Subcutaneous abdominal adipose tissue (tissue), 5 donors: ENCODE measurements at regions not wholly inside any gene's neighbourhood (a gene's known extent, or its start where the extent isn't known, plus 50 kb on each side); places are given as distances from the start of the nearest gene placed in this dataset.

Experiments
- H3K27ac ChIP-seq: one replicate; pipeline ENCODE4 v1.7.0; 2013; ENCODE audit warnings: low read depth, mild to moderate bottlenecking, inconsistent platforms, low read length, moderate library complexity
- H3K27me3 ChIP-seq, 5 donors: one replicate each; pipeline ENCODE4 v1.7.0; 2013; ENCODE audit warnings: low read length in 5 of 5, inconsistent platforms in 1 of 5; ENCODE audit not compliant: control insufficient read depth in 5 of 5, insufficient read depth in 4 of 5
- H3K36me3 ChIP-seq, 5 donors: one replicate each; pipeline ENCODE4 v1.7.0; 2013; ENCODE audit warnings: low read length in 5 of 5; ENCODE audit not compliant: control insufficient read depth in 5 of 5, insufficient read depth in 5 of 5
- H3K4me1 ChIP-seq, 5 donors: one replicate each; pipeline ENCODE4 v1.7.0; 2013; ENCODE audit warnings: low read length in 5 of 5, mild to moderate bottlenecking in 3 of 5, moderate library complexity in 1 of 5; ENCODE audit not compliant: control insufficient read depth in 5 of 5, insufficient read depth in 5 of 5
- H3K4me3 ChIP-seq, 5 donors: one replicate each; pipeline ENCODE4 v1.7.0; 2013; ENCODE audit warnings: low read length in 5 of 5, low read depth in 1 of 5
- H3K9ac ChIP-seq, 5 donors: one replicate each; pipeline ENCODE4 v1.7.0; 2013; ENCODE audit warnings: low read length in 5 of 5, mild to moderate bottlenecking in 4 of 5, moderate library complexity in 3 of 5
- H3K9me3 ChIP-seq, 5 donors: one replicate each; pipeline ENCODE4 v1.7.0; 2013; ENCODE audit warnings: low read length in 5 of 5; ENCODE audit not compliant: control insufficient read depth in 5 of 5
- donor health status: healthy.
- donor health status: healthy.
- donor health status: healthy.
- donor health status: healthy.
- donor health status: healthy.

DNA sequence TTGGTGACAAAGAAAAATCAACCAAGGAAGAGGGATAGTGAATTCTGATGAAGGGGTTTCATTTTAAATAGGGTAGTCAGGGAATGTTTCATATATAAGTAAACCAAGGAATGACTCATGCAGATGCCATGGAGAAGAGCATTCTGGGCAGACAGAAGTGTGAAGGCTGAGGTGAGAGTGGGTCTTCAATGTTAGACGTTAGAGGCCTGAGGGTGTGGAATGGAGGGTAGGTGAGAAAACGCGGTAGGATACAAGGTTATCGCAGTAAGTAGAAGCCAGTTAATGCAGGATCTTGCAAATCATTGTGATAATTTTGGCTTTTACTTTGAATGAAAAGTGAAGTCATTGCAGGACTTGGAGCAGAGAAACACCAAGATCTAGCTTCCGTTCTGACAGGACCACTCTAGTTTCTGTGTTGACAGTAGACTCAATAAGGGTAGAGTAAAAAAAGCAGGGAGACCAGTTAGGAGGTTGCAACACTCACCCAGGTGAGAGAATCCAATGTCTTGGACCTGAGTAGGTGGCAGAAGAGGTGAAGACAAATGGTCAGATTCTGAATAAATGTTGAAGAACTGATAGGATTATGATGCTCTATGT is 225.2 kb upstream of the TMTC4 start:
- Histone ChIP-seq H3K9ac (no peak overlapping the region), H3K27me3 (no peaks in the 10 kb centered on the region), H3K9me3 (no peaks in the 10 kb centered on the region), H3K36me3 (no peaks in the 10 kb centered on the region), H3K4me1 (no peaks in the 10 kb centered on the region), H3K27ac (no peak overlapping the region), H3K4me3 (no peak overlapping the region)

DNA sequence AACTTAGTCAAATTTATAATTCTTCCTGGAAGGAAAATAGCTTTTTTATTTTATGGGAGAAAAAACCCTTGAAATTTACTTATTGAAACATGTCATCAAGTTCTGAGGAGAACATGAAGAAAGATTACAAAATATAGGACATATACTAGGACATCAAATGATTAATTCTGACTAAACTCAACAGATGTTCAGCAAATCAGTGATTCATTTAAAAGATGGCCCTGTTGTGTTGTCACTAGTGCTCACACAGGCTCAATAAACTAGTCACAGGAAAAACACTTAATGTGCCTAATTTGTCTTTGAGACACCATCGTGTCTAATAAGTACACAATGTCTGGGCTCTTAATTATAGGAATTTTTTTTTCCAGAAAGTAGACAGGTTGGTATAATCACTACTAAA is 223.8 kb upstream of the TMTC4 start:
- H3K27me3 ChIP-seq = no peaks in the 10 kb centered on the region
- H3K4me3 ChIP-seq = no peak overlapping the region
- H3K4me1 ChIP-seq = no peaks in the 10 kb centered on the region
- H3K27ac ChIP-seq = no peak overlapping the region
- H3K36me3 ChIP-seq = no peaks in the 10 kb centered on the region
- H3K9ac ChIP-seq = no peak overlapping the region
- H3K9me3 ChIP-seq = no peaks in the 10 kb centered on the region

- H3K9me3 ChIP-seq = no peaks in the 10 kb centered on the region
- H3K36me3 ChIP-seq = no peaks in the 10 kb centered on the region
- no peak overlapping the region for H3K27ac ChIP-seq
- no peaks in the 10 kb centered on the region for H3K4me1 ChIP-seq
- H3K9ac ChIP-seq = no peak overlapping the region
- no peak overlapping the region for H3K4me3 ChIP-seq
- no peaks in the 10 kb centered on the region for H3K27me3 ChIP-seq
Measured at GRCh38 chr13:100895651-100896050, 221.1 kb upstream of the TMTC4 start.

GRCh38 chr13:100892981-100893380 is 218.4 kb upstream of the TMTC4 start:
- Histone ChIP-seq H3K4me1 (peaks cover 0 to under 1% (median 0%) of the 10 kb centered on the region in 5 donors), H3K9me3 (no peaks in the 10 kb centered on the region), H3K27ac (no peak overlapping the region), H3K9ac (no peak overlapping the region), H3K36me3 (no peaks in the 10 kb centered on the region), H3K4me3 (no peak overlapping the region), H3K27me3 (no peaks in the 10 kb centered on the region)

GRCh38 chr13:100890645-100891044 is 216.1 kb upstream of the TMTC4 start:
- Histone ChIP-seq H3K4me1 (peaks cover 0 to 7% (median 6%) of the 10 kb centered on the region in 5 donors), H3K4me3 (no peak overlapping the region), H3K9ac (no peak overlapping the region), H3K9me3 (no peaks in the 10 kb centered on the region), H3K27me3 (no peaks in the 10 kb centered on the region), H3K36me3 (no peaks in the 10 kb centered on the region), H3K27ac (no peak overlapping the region)

GRCh38 chr13:100887729-100888151 is 213.1 kb upstream of the TMTC4 start:
- Histone ChIP-seq H3K4me3 (no peak overlapping the region), H3K9ac (no peak overlapping the region), H3K36me3 (no peaks in the 10 kb centered on the region), H3K27ac (no peak overlapping the region), H3K9me3 (no peaks in the 10 kb centered on the region), H3K27me3 (no peaks in the 10 kb centered on the region), H3K4me1 (peaks cover 0 to 7% (median 6%) of the 10 kb centered on the region in 5 donors)

DNA sequence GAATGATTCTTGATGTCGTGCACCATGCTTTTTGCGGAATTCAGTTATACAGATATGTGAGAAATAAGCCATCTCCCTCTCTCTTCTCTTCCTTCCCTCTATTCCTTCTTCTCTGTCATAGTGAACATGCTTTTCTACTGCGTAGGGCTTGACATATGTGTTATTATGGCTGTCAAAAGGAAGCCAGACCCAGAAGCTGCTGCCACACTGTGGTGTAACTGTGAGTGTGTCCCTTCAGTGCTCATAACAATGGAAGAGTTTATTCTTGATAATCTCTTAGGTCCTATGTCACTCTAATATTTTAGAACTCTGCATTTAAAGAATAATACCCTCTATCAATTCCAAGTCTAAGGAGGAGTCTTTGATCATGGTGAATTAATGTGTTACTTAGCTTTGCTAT is 208.9 kb upstream of the TMTC4 start:
- H3K9me3 ChIP-seq = no peaks in the 10 kb centered on the region
- H3K27me3 ChIP-seq = no peaks in the 10 kb centered on the region
- H3K36me3 ChIP-seq = no peaks in the 10 kb centered on the region
- H3K27ac ChIP-seq = no peak overlapping the region
- H3K4me1 ChIP-seq = peaks cover 0 to 9% (median 6%) of the 10 kb centered on the region in 5 donors
- H3K4me3 ChIP-seq = no peak overlapping the region
- H3K9ac ChIP-seq = no peak overlapping the region

GRCh38 chr13:100881291-100881864 is 206.8 kb upstream of the TMTC4 start:
- Histone ChIP-seq H3K4me3 (no peak overlapping the region), H3K36me3 (no peaks in the 10 kb centered on the region), H3K9ac (no peak overlapping the region), H3K27me3 (no peaks in the 10 kb centered on the region), H3K4me1 (peaks cover 0 to 3% (median 0%) of the 10 kb centered on the region in 5 donors), H3K27ac (no peak overlapping the region), H3K9me3 (peaks cover 0 to under 1% (median 0%) of the 10 kb centered on the region in 5 donors)

GRCh38 chr13:100880166-100880565 is 205.6 kb upstream of the TMTC4 start:
- Histone ChIP-seq H3K9me3 (peaks cover 0 to 6% (median 0%) of the 10 kb centered on the region in 5 donors), H3K27ac (no peak overlapping the region), H3K4me3 (no peak overlapping the region), H3K36me3 (no peaks in the 10 kb centered on the region), H3K9ac (no peak overlapping the region), H3K4me1 (peaks cover 0 to 3% (median 0%) of the 10 kb centered on the region in 5 donors), H3K27me3 (no peaks in the 10 kb centered on the region)

GRCh38 chr13:100879255-100879654 is 204.7 kb upstream of the TMTC4 start:
- no peaks in the 10 kb centered on the region for H3K27me3 ChIP-seq
- H3K27ac ChIP-seq = no peak overlapping the region
- peaks cover 0 to 3% (median 0%) of the 10 kb centered on the region in 5 donors for H3K4me1 ChIP-seq
- peaks cover 0 to 6% (median 0%) of the 10 kb centered on the region in 5 donors for H3K9me3 ChIP-seq
- H3K9ac ChIP-seq = no peak overlapping the region
- H3K4me3 ChIP-seq = no peak overlapping the region
- H3K36me3 ChIP-seq = no peaks in the 10 kb centered on the region
